H1 (cell line): ENCODE measurements at regions not wholly inside any gene's neighbourhood (a gene's known extent, or its start where the extent isn't known, plus 50 kb on each side); places are given as distances from the start of the nearest gene placed in this dataset.

Source experiments
- CTCF ChIA-PET: fragments of 300-600 bp; sonication (Branson Sonifier 250); formaldehyde crosslinking; loops from one replicate; lab custom pipeline; 2021; ENCODE audit not compliant: partially characterized antibody; lab: Charles Lee
- POLR2A ChIA-PET: fragments of 300-600 bp; sonication (Branson Sonifier 250); formaldehyde crosslinking; loops from one replicate; lab custom pipeline; 2021; ENCODE audit warnings: inconsistent platforms; ENCODE audit not compliant: partially characterized antibody; lab: Charles Lee
- DNase-seq, 2 experiments: peaks; one replicate each; pipeline versions ENCODE4 v3.0.0 to v3.0.0-alpha.2; 2010 to 2022; ENCODE audit warnings: low spot score in 2 of 2, low read depth in 1 of 2, mixed read lengths in 1 of 2
- FAIRE-seq: peaks from 2 replicates; lab custom pipeline; 2011; peaks lifted over from hg19 to GRCh38; lab: Jason Lieb, UNC
- H2AFZ ChIP-seq: 2 replicates; pipeline ENCODE4 v1.8.1; 2012; ENCODE audit warnings: low read length, inconsistent platforms
- H2AK5ac ChIP-seq: 2 replicates; pipeline ENCODE4 v1.6.1; 2013; ENCODE audit warnings: low read depth, low read length
- H2BK120ac ChIP-seq: replicated peaks from 2 replicates; pipeline ENCODE3; 2013; ENCODE audit warnings: low read depth, low read length, inconsistent platforms
- H2BK12ac ChIP-seq: 2 replicates; pipeline ENCODE4 v1.6.1; 2013; ENCODE audit warnings: low read depth, low read length
- H2BK15ac ChIP-seq: 2 replicates; pipeline ENCODE4 v1.6.1; 2013; ENCODE audit warnings: low read length
- H2BK20ac ChIP-seq: 2 replicates; pipeline ENCODE4 v1.6.1; 2013; ENCODE audit warnings: low read length
- H2BK5ac ChIP-seq: 2 replicates; pipeline ENCODE4 v1.6.1; 2013; ENCODE audit warnings: low read depth, low read length
- H3K14ac ChIP-seq: 2 replicates; pipeline ENCODE4 v1.6.1; 2013; ENCODE audit warnings: inconsistent platforms; ENCODE audit not compliant: insufficient read length
- H3K18ac ChIP-seq: 2 replicates; pipeline ENCODE4 v1.6.1; 2013; ENCODE audit warnings: low read length; ENCODE audit errors: extremely low read depth
- H3K23ac ChIP-seq: 2 replicates; pipeline ENCODE4 v1.6.1; 2013; ENCODE audit warnings: inconsistent platforms; ENCODE audit not compliant: insufficient read length
- H3K23me2 ChIP-seq: 2 replicates; pipeline ENCODE4 v1.6.1; 2013; ENCODE audit warnings: low read depth, low read length
- H3K27ac ChIP-seq: 2 replicates; pipeline ENCODE4 v1.6.1; 2011; ENCODE audit warnings: low read depth, low read length, inconsistent platforms
- H3K27me3 ChIP-seq, 4 experiments: replicated peaks in 1 of 4; 1 replicate in 1 of 4; 2 replicates in 3 of 4; pipeline versions ENCODE4 v1.6.1 to v1.8.1; 2011 to 2013; ENCODE audit warnings: low read length in 3 of 4, mild to moderate bottlenecking in 3 of 4, inconsistent platforms in 2 of 4, mixed read lengths in 2 of 4, moderate library complexity in 1 of 4; ENCODE audit not compliant: control insufficient read depth in 3 of 4, insufficient read depth in 3 of 4; ENCODE audit errors: extremely low read depth in 1 of 4
- H3K36me3 ChIP-seq, 4 experiments: 2 replicates each; pipeline versions ENCODE4 v1.6.1 to v1.8.1; 2011 to 2013; ENCODE audit warnings: mild to moderate bottlenecking in 4 of 4, low read length in 3 of 4, moderate library complexity in 2 of 4, control low read depth in 1 of 4, inconsistent platforms in 1 of 4; ENCODE audit not compliant: insufficient read depth in 4 of 4, control insufficient read depth in 2 of 4
- H3K4ac ChIP-seq: replicated peaks from 2 replicates; pipeline ENCODE3; 2013; ENCODE audit warnings: low read length, low read depth, mixed read lengths, inconsistent platforms; ENCODE audit not compliant: insufficient read length
- H3K4me1 ChIP-seq, 4 experiments: replicated peaks in 1 of 4; 1 replicate in 1 of 4; 2 replicates in 3 of 4; pipeline versions ENCODE4 v1.6.1 to v1.8.1; 2011 to 2013; ENCODE audit warnings: low read length in 3 of 4, inconsistent platforms in 2 of 4, mixed read lengths in 1 of 4; ENCODE audit not compliant: insufficient read depth in 4 of 4, control insufficient read depth in 3 of 4
- H3K4me2 ChIP-seq, 2 experiments: 2 replicates each; pipeline versions ENCODE4 v1.6.1 to v1.8.1; 2011 to 2013; ENCODE audit warnings: low read depth in 2 of 2, low read length in 2 of 2, control low read depth in 1 of 2, inconsistent platforms in 1 of 2, mild to moderate bottlenecking in 1 of 2; ENCODE audit not compliant: insufficient read depth in 1 of 2
- H3K4me3 ChIP-seq, 4 experiments: fragments of 200-600, 300-600 bp in 1 of 4; sonication (generic), shearing (Covaris generic), sonication (Bioruptor Twin) in 1 of 4; 2 replicates each; pipeline versions ENCODE4 v1.5.1 to v1.8.1; 2011 to 2016; ENCODE audit warnings: low read length in 4 of 4, low read depth in 3 of 4, control low read depth in 2 of 4, inconsistent platforms in 2 of 4, mild to moderate bottlenecking in 2 of 4, mixed read lengths in 1 of 4, moderate library complexity in 1 of 4; ENCODE audit not compliant: insufficient read depth in 2 of 4; ENCODE audit errors: extremely low read depth in 1 of 4
- H3K56ac ChIP-seq: replicated peaks from 2 replicates; pipeline ENCODE3; 2013; ENCODE audit warnings: low read depth, mild to moderate bottlenecking, mixed read lengths, low read length, inconsistent platforms; ENCODE audit not compliant: insufficient read length
- H3K79me1 ChIP-seq: 2 replicates; pipeline ENCODE4 v1.6.1; 2013; ENCODE audit warnings: low read depth, low read length, control low read depth
- H3K79me2 ChIP-seq, 2 experiments: 2 replicates each; pipeline versions ENCODE4 v1.6.1 to v1.8.1; 2012 to 2013; ENCODE audit warnings: low read length in 2 of 2, mild to moderate bottlenecking in 2 of 2, inconsistent platforms in 1 of 2; ENCODE audit not compliant: insufficient read depth in 2 of 2, control insufficient read depth in 1 of 2
- H3K9ac ChIP-seq, 4 experiments: replicated peaks in 1 of 4; 1 replicate in 1 of 4; 2 replicates in 3 of 4; pipeline versions ENCODE4 v1.6.1 to v1.8.1; 2011 to 2013; ENCODE audit warnings: low read depth in 3 of 4, low read length in 3 of 4, control low read depth in 2 of 4, mild to moderate bottlenecking in 2 of 4, moderate library complexity in 2 of 4, inconsistent platforms in 1 of 4; ENCODE audit errors: extremely low read depth in 1 of 4
- H3K9me3 ChIP-seq, 2 experiments: 2 replicates each; pipeline versions ENCODE4 v1.6.1 to v1.8.1; 2012 to 2013; ENCODE audit warnings: mild to moderate bottlenecking in 2 of 2, moderate library complexity in 2 of 2, control low read depth in 1 of 2, inconsistent platforms in 1 of 2, low read depth in 1 of 2, low read length in 1 of 2, mixed read lengths in 1 of 2; ENCODE audit not compliant: insufficient read depth in 2 of 2
- H4K20me1 ChIP-seq, 2 experiments: replicated peaks in 1 of 2; 2 replicates each; pipeline versions ENCODE3 to v1.8.1; 2011 to 2013; ENCODE audit warnings: inconsistent platforms in 2 of 2, low read length in 2 of 2, mild to moderate bottlenecking in 1 of 2; ENCODE audit not compliant: insufficient read depth in 2 of 2, control insufficient read depth in 1 of 2
- H4K5ac ChIP-seq: 2 replicates; pipeline ENCODE4 v1.6.1; 2013; ENCODE audit warnings: low read length, low read depth, mixed read lengths, inconsistent platforms; ENCODE audit not compliant: insufficient read length
- H4K8ac ChIP-seq: 2 replicates; pipeline ENCODE4 v1.8.0; 2013; ENCODE audit warnings: mild to moderate bottlenecking, moderate library complexity, low read length, inconsistent platforms; ENCODE audit not compliant: insufficient read depth; ENCODE audit errors: extremely low read depth
- H4K91ac ChIP-seq: replicated peaks from 2 replicates; pipeline ENCODE3; 2013; ENCODE audit warnings: low read length, mixed read lengths, inconsistent platforms; ENCODE audit not compliant: insufficient read length
- BCL11A ChIP-seq, 2 experiments: IDR thresholded peaks; one replicate each; pipeline ENCODE4 v1.6.1; 2011; ENCODE audit warnings: low read depth in 2 of 2, low read length in 2 of 2, mild to moderate bottlenecking in 2 of 2
- EGR1 ChIP-seq: IDR thresholded peaks from 2 replicates; pipeline ENCODE4 v1.6.1; 2011; ENCODE audit warnings: low read depth, low read length, borderline replicate concordance
- FOSL1 ChIP-seq: IDR thresholded peaks from 2 replicates; pipeline ENCODE4 v1.6.1; 2011; ENCODE audit warnings: mild to moderate bottlenecking, low read depth, low read length, moderate library complexity; ENCODE audit not compliant: insufficient read depth
- JUN ChIP-seq: IDR thresholded peaks from 2 replicates; pipeline ENCODE4 v1.6.1; 2011; ENCODE audit warnings: low read depth, mild to moderate bottlenecking, improper control_type of control experiment, low read length
- MAX ChIP-seq: IDR thresholded peaks from 2 replicates; pipeline ENCODE4 v1.6.1; 2012; ENCODE audit warnings: inconsistent platforms
- POLR2AphosphoS5 ChIP-seq: IDR thresholded peaks from 2 replicates; pipeline ENCODE4 v1.6.1; 2011; ENCODE audit warnings: low read depth, low read length
- RFX5 ChIP-seq: IDR thresholded peaks from 2 replicates; pipeline ENCODE4 v1.6.1; 2011; ENCODE audit warnings: low read depth, low read length, improper control_type of control experiment, borderline replicate concordance
- SIX5 ChIP-seq: IDR thresholded peaks from 2 replicates; pipeline ENCODE4 v1.6.1; 2011; ENCODE audit warnings: mild to moderate bottlenecking, low read depth, low read length
- TAF1 ChIP-seq: IDR thresholded peaks from 2 replicates; pipeline ENCODE4 v1.6.1; 2011; ENCODE audit warnings: mild to moderate bottlenecking, low read depth, low read length
- TEAD4 ChIP-seq: IDR thresholded peaks from 2 replicates; pipeline ENCODE4 v1.6.1; 2012; ENCODE audit warnings: low read depth, low read length, inconsistent platforms, mixed read lengths
- WGBS, 2 experiments: shearing (Covaris generic) in 1 of 2; methylation state at CpG; one replicate each; pipeline versions ENCODE4 v1.1.6 to v1.1.7; 2013 to 2015; ENCODE audit warnings: low lambda C conversion rate in 2 of 2, mixed read lengths in 2 of 2, inconsistent platforms in 1 of 2, low coverage in 1 of 2, missing lambda C conversion rate in 1 of 2; ENCODE audit not compliant: insufficient replicate concordance in 2 of 2, insufficient coverage in 1 of 2, insufficient read length in 1 of 2; ENCODE audit errors: extremely low coverage in 1 of 2, missing lambda C conversion rate in 1 of 2; 5-methylcytosine and 5-hydroxymethylcytosine counted together

- no peak overlapping the region for H2AFZ ChIP-seq
- no peaks in the 10 kb centered on the region for H3K4me1 ChIP-seq
- no peak overlapping the region for H3K4me3 ChIP-seq
- WGBS, 2 experiments = 87% methylated on average over 3 of the region's 3 CpGs; no CpG with 5 or more reads in 1 of the 2 experiments
- POLR2A ChIA-PET = no interaction called here
- no peak overlapping the region for H2AK5ac ChIP-seq
- H3K56ac ChIP-seq = no peak overlapping the region
- H3K27ac ChIP-seq = no peak overlapping the region
- no peaks in the 10 kb centered on the region for H3K23me2 ChIP-seq
- no peak overlapping the region for H2BK12ac ChIP-seq
- FAIRE-seq (no peak), DNase-seq (no peak)
- no peak overlapping the region for H3K18ac ChIP-seq
- H3K79me2 ChIP-seq = no peaks in the 10 kb centered on the region
- no peaks in the 10 kb centered on the region for H3K27me3 ChIP-seq
- no peak overlapping the region for H2BK120ac ChIP-seq
- H3K9me3 ChIP-seq = no peaks in the 10 kb centered on the region
- no peak overlapping the region for H3K9ac ChIP-seq
- H3K23ac ChIP-seq = no peak overlapping the region
- no peaks in the 10 kb centered on the region for H4K20me1 ChIP-seq
- H3K14ac ChIP-seq = no peak overlapping the region
- no peak overlapping the region for H4K91ac ChIP-seq
- no peak overlapping the region for H2BK15ac ChIP-seq
- no peak overlapping the region for H4K5ac ChIP-seq
- H3K36me3 ChIP-seq = no peaks in the 10 kb centered on the region
- CTCF ChIA-PET = interaction anchor here (0.6 kb wide), 1 partner anchor 353 kb away, joined by 4 read pairs; no protein-coding TSS in a partner anchor
- H2BK5ac ChIP-seq = no peak overlapping the region
- H2BK20ac ChIP-seq = no peak overlapping the region
- H3K4me2 ChIP-seq = no peak overlapping the region
- TF ChIP-seq POLR2AphosphoS5 (no peak), SIX5 (no peak), TEAD4 (no peak), MAX (no peak), JUN (no peak), FOSL1 (no peak), EGR1 (no peak), TAF1 (no peak), BCL11A (IDR thresholded peaks at IDR 0.05; ENCODE audit: low read depth in 2 of 2, low read length in 2 of 2) (no peak), RFX5 (no peak)
- no peaks in the 10 kb centered on the region for H3K79me1 ChIP-seq
- no peak overlapping the region for H4K8ac ChIP-seq
- H3K4ac ChIP-seq = no peak overlapping the region
Observed at GRCh38 chr3:169029674-169030285, 633.7 kb downstream of the MECOM start.
